ENCODE measurements at regions not wholly inside any gene's neighbourhood (a gene's known extent, or its start where the extent isn't known, plus 50 kb on each side); places are given as distances from the start of the nearest gene placed in this dataset.
A peak's percentile ranks its signal among the peaks of the same experiment; 100 is the strongest.

GRCh38 chr2:117553448-117553847 is 261.0 kb upstream of the DDX18 start:
- Histone ChIP-seq H4K8ac (ENCODE audit: low read depth, low read length) (no peak overlapping the region), H4K91ac (ENCODE audit: low read depth, low read length, poor library complexity) (no peak overlapping the region), H3K27ac (replicated peaks; ENCODE audit: low read length) (no peak overlapping the region), H3K9me3 (replicated peaks in 1 of 2; ENCODE audit: control insufficient read depth in 2 of 2, insufficient read depth in 1 of 2, low read depth in 1 of 2, low read length in 2 of 2) (no peaks in the 10 kb centered on the region), H3K9ac (ENCODE audit: low read depth, low read length, poor library complexity) (no peak overlapping the region), H2BK120ac (ENCODE audit: low read depth, low read length) (no peak overlapping the region), H3K4ac (ENCODE audit: low read length) (no peak overlapping the region), H3K4me1 (ENCODE audit: control insufficient read depth in 2 of 2, insufficient read depth in 1 of 2, low read depth in 1 of 2, low read length in 2 of 2) (peaks cover 0 to 8% of the 10 kb centered on the region in 2 donors), H3K27me3 (ENCODE audit: control insufficient read depth in 3 of 3, insufficient read depth in 3 of 3, low read depth in 1 of 3, low read length in 3 of 3) (no peaks in the 10 kb centered on the region), H2BK5ac (ENCODE audit: low read length) (no peak overlapping the region), H3K36me3 (replicated peaks in 1 of 2; ENCODE audit: control insufficient read depth in 2 of 2, insufficient read depth in 2 of 2, low read length in 2 of 2) (peaks cover 0 to under 1% of the 10 kb centered on the region in 2 donors), H3K4me3 (ENCODE audit: low read length in 2 of 2) (no peak overlapping the region), H3K4me2 (ENCODE audit: insufficient read depth, low read length, poor library complexity, severe bottlenecking) (no peak overlapping the region), H2AFZ (ENCODE audit: low read length) (no peak overlapping the region), H3K79me1 (ENCODE audit: low read depth, low read length) (no peaks in the 10 kb centered on the region), H2BK15ac (ENCODE audit: low read length) (no peak overlapping the region), H3K23ac (ENCODE audit: low read depth, low read length, poor library complexity) (no peak overlapping the region), H2BK12ac (ENCODE audit: low read length) (no peak overlapping the region), H2AK5ac (ENCODE audit: low read depth, low read length) (no peak overlapping the region), H3K14ac (ENCODE audit: low read length) (no peak overlapping the region), H3K18ac (ENCODE audit: low read length) (no peak overlapping the region)
- no peak for DNase-seq (ENCODE audit: low spot score)
- WGBS, 2 donors (ENCODE audit: extremely low coverage in 2 of 2, insufficient read length in 2 of 2, insufficient replicate concordance in 1 of 2): no CpG with 5 or more reads among the region's 4 CpGs

- H3K36me3 ChIP-seq (replicated peaks in 1 of 2; ENCODE audit: control insufficient read depth in 2 of 2, insufficient read depth in 2 of 2, low read length in 2 of 2): peaks cover 0 to 2% of the 10 kb centered on the region in 2 donors
- no peak overlapping the region for H3K9ac ChIP-seq (ENCODE audit: low read depth, low read length, poor library complexity)
- H4K8ac ChIP-seq (ENCODE audit: low read depth, low read length): no peak overlapping the region
- H3K4me2 ChIP-seq (ENCODE audit: insufficient read depth, low read length, poor library complexity, severe bottlenecking): no peak overlapping the region
- no peak overlapping the region for H4K91ac ChIP-seq (ENCODE audit: low read depth, low read length, poor library complexity)
- no peaks in the 10 kb centered on the region for H3K9me3 ChIP-seq (replicated peaks in 1 of 2; ENCODE audit: control insufficient read depth in 2 of 2, insufficient read depth in 1 of 2, low read depth in 1 of 2, low read length in 2 of 2)
- no peak for DNase-seq (ENCODE audit: low spot score)
- H3K4me1 ChIP-seq (ENCODE audit: control insufficient read depth in 2 of 2, insufficient read depth in 1 of 2, low read depth in 1 of 2, low read length in 2 of 2): peaks cover 0 to 8% of the 10 kb centered on the region in 2 donors
- peak overlapping the region; percentile 16 for H3K18ac ChIP-seq (ENCODE audit: low read length)
- H3K23ac ChIP-seq (ENCODE audit: low read depth, low read length, poor library complexity): no peak overlapping the region
- no peak overlapping the region for H3K14ac ChIP-seq (ENCODE audit: low read length)
- no peaks in the 10 kb centered on the region for H3K27me3 ChIP-seq (ENCODE audit: control insufficient read depth in 3 of 3, insufficient read depth in 3 of 3, low read depth in 1 of 3, low read length in 3 of 3)
- no peak overlapping the region for H3K4me3 ChIP-seq (ENCODE audit: low read length in 2 of 2)
- WGBS, 2 donors (ENCODE audit: extremely low coverage in 2 of 2, insufficient read length in 2 of 2, insufficient replicate concordance in 1 of 2): no CpG with 5 or more reads among the region's 5 CpGs
- no peak overlapping the region for H2AK5ac ChIP-seq (ENCODE audit: low read depth, low read length)
- no peak overlapping the region for H2BK12ac ChIP-seq (ENCODE audit: low read length)
- no peak overlapping the region for H2BK15ac ChIP-seq (ENCODE audit: low read length)
- no peak overlapping the region for H3K4ac ChIP-seq (ENCODE audit: low read length)
- no peak overlapping the region for H2BK120ac ChIP-seq (ENCODE audit: low read depth, low read length)
- no peak overlapping the region for H2BK5ac ChIP-seq (ENCODE audit: low read length)
- H3K27ac ChIP-seq (replicated peaks; ENCODE audit: low read length): no peak overlapping the region
- no peak overlapping the region for H2AFZ ChIP-seq (ENCODE audit: low read length)
- H3K79me1 ChIP-seq (ENCODE audit: low read depth, low read length): no peaks in the 10 kb centered on the region
These were observed 258.5 kb upstream of the DDX18 start for GRCh38 chr2:117555965-117556364.

GRCh38 chr2:117557626-117558025 is 256.9 kb upstream of the DDX18 start:
- Histone ChIP-seq H2AFZ (ENCODE audit: low read length) (no peak overlapping the region), H2BK15ac (ENCODE audit: low read length) (no peak overlapping the region), H3K14ac (ENCODE audit: low read length) (no peak overlapping the region), H4K91ac (ENCODE audit: low read depth, low read length, poor library complexity) (no peak overlapping the region), H3K27me3 (ENCODE audit: control insufficient read depth in 3 of 3, insufficient read depth in 3 of 3, low read depth in 1 of 3, low read length in 3 of 3) (no peaks in the 10 kb centered on the region), H3K4me3 (ENCODE audit: low read length in 2 of 2) (no peak overlapping the region), H2BK12ac (ENCODE audit: low read length) (no peak overlapping the region), H4K8ac (ENCODE audit: low read depth, low read length) (no peak overlapping the region), H3K36me3 (replicated peaks in 1 of 2; ENCODE audit: control insufficient read depth in 2 of 2, insufficient read depth in 2 of 2, low read length in 2 of 2) (peaks cover 0 to 2% of the 10 kb centered on the region in 2 donors), H3K18ac (ENCODE audit: low read length) (no peak overlapping the region), H3K4ac (ENCODE audit: low read length) (no peak overlapping the region), H3K27ac (replicated peaks; ENCODE audit: low read length) (no peak overlapping the region), H2AK5ac (ENCODE audit: low read depth, low read length) (no peak overlapping the region), H3K23ac (ENCODE audit: low read depth, low read length, poor library complexity) (no peak overlapping the region), H2BK5ac (ENCODE audit: low read length) (no peak overlapping the region), H2BK120ac (ENCODE audit: low read depth, low read length) (no peak overlapping the region), H3K9me3 (replicated peaks in 1 of 2; ENCODE audit: control insufficient read depth in 2 of 2, insufficient read depth in 1 of 2, low read depth in 1 of 2, low read length in 2 of 2) (no peaks in the 10 kb centered on the region), H3K79me1 (ENCODE audit: low read depth, low read length) (no peaks in the 10 kb centered on the region), H3K4me2 (ENCODE audit: insufficient read depth, low read length, poor library complexity, severe bottlenecking) (no peak overlapping the region), H3K4me1 (ENCODE audit: control insufficient read depth in 2 of 2, insufficient read depth in 1 of 2, low read depth in 1 of 2, low read length in 2 of 2) (peaks cover 0 to 6% of the 10 kb centered on the region in 2 donors), H3K9ac (ENCODE audit: low read depth, low read length, poor library complexity) (no peak overlapping the region)
- no peak for DNase-seq (ENCODE audit: low spot score)
- WGBS, 2 donors (ENCODE audit: extremely low coverage in 2 of 2, insufficient read length in 2 of 2, insufficient replicate concordance in 1 of 2): no CpG with 5 or more reads among the region's 3 CpGs

GRCh38 chr2:117562654-117563053 is 251.8 kb upstream of the DDX18 start:
- Histone ChIP-seq H3K79me1 (ENCODE audit: low read depth, low read length) (no peaks in the 10 kb centered on the region), H3K9ac (ENCODE audit: low read depth, low read length, poor library complexity) (no peak overlapping the region), H3K4ac (ENCODE audit: low read length) (no peak overlapping the region), H3K4me2 (ENCODE audit: insufficient read depth, low read length, poor library complexity, severe bottlenecking) (no peak overlapping the region), H3K9me3 (replicated peaks in 1 of 2; ENCODE audit: control insufficient read depth in 2 of 2, insufficient read depth in 1 of 2, low read depth in 1 of 2, low read length in 2 of 2) (no peaks in the 10 kb centered on the region), H3K4me1 (ENCODE audit: control insufficient read depth in 2 of 2, insufficient read depth in 1 of 2, low read depth in 1 of 2, low read length in 2 of 2) (no peaks in the 10 kb centered on the region), H3K23ac (ENCODE audit: low read depth, low read length, poor library complexity) (no peak overlapping the region), H2AK5ac (ENCODE audit: low read depth, low read length) (no peak overlapping the region), H2BK12ac (ENCODE audit: low read length) (no peak overlapping the region), H3K27me3 (ENCODE audit: control insufficient read depth in 3 of 3, insufficient read depth in 3 of 3, low read depth in 1 of 3, low read length in 3 of 3) (no peaks in the 10 kb centered on the region), H3K14ac (ENCODE audit: low read length) (no peak overlapping the region), H4K8ac (ENCODE audit: low read depth, low read length) (no peak overlapping the region), H2BK5ac (ENCODE audit: low read length) (no peak overlapping the region), H3K18ac (ENCODE audit: low read length) (no peak overlapping the region), H4K91ac (ENCODE audit: low read depth, low read length, poor library complexity) (no peak overlapping the region), H2AFZ (ENCODE audit: low read length) (no peak overlapping the region), H3K36me3 (replicated peaks in 1 of 2; ENCODE audit: control insufficient read depth in 2 of 2, insufficient read depth in 2 of 2, low read length in 2 of 2) (peaks cover 0 to 2% of the 10 kb centered on the region in 2 donors), H3K27ac (replicated peaks; ENCODE audit: low read length) (no peak overlapping the region), H2BK15ac (ENCODE audit: low read length) (no peak overlapping the region), H3K4me3 (ENCODE audit: low read length in 2 of 2) (no peak overlapping the region), H2BK120ac (ENCODE audit: low read depth, low read length) (no peak overlapping the region)
- DNase-seq (ENCODE audit: low spot score): no peak
- no CpG with 5 or more reads among the region's 3 CpGs for WGBS, 2 donors (ENCODE audit: extremely low coverage in 2 of 2, insufficient read length in 2 of 2, insufficient replicate concordance in 1 of 2)

Data from neuronal stem cell (in vitro differentiated cells).